ENCODE measurements at regions not wholly inside any gene's neighbourhood (a gene's known extent, or its start where the extent isn't known, plus 50 kb on each side); places are given as distances from the start of the nearest gene placed in this dataset.
"Not testable (repeated sequence)": the region's sequence is repeated elsewhere in the genome, so short reads cannot be mapped to it uniquely, and the experiment has no call there.

DNA sequence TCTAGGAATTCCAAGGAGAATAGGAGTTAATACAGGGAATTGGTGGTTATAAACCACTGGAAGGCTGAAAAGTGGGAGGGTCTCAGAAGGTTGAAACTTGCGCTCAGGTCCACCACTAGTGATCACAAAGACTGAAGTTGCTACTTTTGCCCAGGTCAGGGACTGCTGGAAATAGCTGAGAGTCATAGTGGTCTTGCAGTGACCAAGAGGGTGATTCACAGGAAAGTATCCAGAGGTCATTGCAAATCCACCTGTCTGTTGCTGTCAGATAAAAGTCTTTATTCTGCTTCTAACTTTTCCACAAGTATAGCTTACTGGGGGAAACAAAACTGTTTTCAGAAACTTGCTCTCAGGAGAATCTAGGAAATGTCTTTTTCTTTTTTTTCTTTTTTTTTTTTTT lies 211.5 kb upstream of the PRSS1 start:
- DNase-seq (ENCODE audit: low read depth in 2 of 2, low spot score in 1 of 2) = no peak

DNA sequence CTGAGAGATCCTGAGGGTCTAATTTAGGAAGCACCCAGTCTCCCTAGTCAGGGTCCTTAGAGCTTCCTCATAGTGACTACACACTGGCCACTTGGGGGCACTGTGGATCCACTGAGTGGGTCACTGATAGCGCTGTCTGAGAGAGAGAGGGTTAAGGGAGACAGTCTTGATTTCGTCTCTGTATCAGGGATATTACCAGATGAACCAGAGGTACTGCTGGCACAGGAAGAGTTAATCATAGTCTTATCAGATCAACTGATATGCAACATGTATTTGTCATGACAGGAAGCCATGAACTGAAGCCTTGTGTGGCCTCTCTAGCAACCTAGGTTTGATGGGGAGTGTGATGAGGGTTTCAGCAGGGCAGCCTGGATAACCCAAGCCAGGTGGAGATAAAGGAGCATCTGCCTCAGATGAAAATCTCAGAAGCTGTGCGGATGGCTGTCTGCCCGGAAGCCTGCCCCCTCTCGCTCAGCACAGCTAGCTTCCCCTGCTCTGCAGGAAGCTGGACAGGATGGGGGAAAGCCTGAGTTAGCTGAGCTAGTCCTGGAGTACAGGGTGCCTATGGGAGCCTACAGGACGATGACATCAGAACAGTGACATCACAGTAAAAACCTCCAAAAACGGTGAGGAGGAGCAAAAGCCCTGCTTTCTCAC lies 214.0 kb upstream of the PRSS1 start:
- DNase-seq (ENCODE audit: low read depth in 2 of 2, low spot score in 1 of 2) = peak; percentile 25 to 42

DNA sequence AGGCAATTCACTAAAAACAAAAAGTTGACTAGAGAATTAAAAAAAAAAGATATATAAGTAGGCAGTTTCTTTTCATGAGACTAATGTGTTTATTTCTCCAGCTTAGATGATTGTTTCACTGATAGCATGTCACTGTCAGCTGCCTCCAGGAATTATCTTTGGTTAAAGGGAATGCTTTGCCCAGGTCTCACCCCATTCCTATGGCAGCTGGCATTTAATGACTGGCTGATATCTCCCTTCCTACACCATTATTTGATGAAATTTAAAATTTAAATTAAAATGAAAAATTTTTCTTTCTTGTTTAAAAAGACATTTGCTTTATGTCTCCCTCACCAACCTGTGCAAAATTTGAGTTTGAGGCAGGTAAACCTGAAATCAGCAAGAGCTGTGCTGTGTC lies 214.5 kb upstream of the PRSS1 start:
- DNase-seq (ENCODE audit: low read depth in 2 of 2, low spot score in 1 of 2) = no peak

- DNase-seq (ENCODE audit: low read depth in 2 of 2, low spot score in 1 of 2) = no peak
Measured at GRCh38 chr7:142533920-142534319, 215.4 kb upstream of the PRSS1 start.

DNA sequence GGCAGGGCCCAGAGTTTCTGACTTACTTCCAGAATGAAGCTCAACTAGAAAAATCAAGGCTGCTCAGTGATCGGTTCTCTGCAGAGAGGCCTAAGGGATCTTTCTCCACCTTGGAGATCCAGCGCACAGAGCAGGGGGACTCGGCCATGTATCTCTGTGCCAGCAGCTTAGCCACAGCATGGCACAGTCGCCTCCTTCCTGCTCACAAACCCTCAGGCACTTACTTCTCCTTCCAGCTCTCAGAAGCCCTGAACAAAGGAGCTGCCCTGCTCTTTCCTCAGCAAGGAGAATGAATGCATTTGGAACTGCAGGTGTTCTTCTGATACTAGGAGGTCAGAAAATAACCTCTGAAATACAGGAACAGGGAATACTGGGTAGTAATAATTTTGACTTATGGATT lies 219.7 kb upstream of the PRSS1 start:
- no peak for DNase-seq (ENCODE audit: low read depth in 2 of 2, low spot score in 1 of 2)

DNA sequence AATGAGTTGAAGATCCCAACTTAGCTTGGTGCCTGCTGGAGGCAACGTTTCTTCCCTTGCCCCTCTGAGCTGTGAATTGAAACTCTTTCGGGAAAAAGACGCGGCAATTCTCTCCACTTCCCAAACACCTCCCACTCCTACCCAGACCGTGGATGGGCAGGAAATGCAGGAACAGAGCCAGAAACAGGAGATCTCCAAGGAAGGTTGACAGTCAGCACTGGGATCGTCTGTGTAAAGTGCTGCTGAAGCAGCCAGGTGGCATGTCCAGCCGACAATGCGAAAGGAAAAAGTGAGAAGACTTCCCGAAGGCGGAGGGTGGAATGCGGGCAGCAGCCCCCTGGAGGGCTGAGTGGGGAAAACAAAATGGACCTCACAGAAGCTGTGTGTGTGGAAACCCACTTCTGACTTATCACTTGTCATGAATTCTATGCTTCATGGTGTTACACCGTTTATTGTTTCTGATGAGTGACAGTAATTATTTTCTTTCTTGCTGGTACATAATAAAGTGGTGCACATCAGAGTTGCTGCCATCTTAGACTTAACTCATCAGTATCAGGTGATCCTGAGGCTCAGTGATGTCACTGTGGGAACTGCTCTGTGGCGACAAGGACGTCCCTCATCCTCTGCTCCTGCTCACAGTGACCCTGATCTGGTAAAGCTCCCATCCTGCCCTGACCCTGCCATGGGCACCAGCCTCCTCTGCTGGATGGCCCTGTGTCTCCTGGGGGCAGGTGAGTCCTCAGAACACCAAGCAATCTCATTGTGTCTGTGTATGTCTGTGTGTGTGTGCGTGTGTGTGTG lies 220.5 kb upstream of the PRSS1 start:
- DNase-seq (ENCODE audit: low read depth in 2 of 2, low spot score in 1 of 2) = no peak

- DNase-seq (ENCODE audit: low read depth in 2 of 2, low spot score in 1 of 2) = no peak
Measured at GRCh38 chr7:142523821-142524460, 225.3 kb upstream of the PRSS1 start.

GRCh38 chr7:142522735-142523134 lies 226.5 kb upstream of the PRSS1 start:
- no peak for DNase-seq (ENCODE audit: low read depth in 2 of 2, low spot score in 1 of 2)

DNA sequence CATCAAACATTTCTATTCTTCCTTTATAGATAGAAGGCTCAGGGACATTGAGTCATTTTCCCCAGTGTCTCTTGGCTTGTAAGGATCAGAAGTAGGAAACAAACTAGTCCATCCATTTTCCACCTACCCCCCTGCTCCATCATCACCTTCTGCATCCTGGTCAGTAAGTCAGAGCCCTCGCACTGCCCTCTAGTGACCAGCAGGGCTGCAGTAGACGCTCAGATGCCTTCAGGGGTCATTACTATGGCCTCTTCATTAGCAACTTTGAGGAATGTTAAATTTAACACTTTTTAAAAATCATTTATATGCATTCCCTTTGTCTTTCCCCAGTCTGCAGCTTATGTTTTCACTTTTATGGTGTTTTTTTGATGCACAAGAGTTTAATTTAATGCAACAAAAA lies 228.4 kb upstream of the PRSS1 start:
- not testable (repeated sequence) for DNase-seq (ENCODE audit: low read depth in 2 of 2, low spot score in 1 of 2)

DNA sequence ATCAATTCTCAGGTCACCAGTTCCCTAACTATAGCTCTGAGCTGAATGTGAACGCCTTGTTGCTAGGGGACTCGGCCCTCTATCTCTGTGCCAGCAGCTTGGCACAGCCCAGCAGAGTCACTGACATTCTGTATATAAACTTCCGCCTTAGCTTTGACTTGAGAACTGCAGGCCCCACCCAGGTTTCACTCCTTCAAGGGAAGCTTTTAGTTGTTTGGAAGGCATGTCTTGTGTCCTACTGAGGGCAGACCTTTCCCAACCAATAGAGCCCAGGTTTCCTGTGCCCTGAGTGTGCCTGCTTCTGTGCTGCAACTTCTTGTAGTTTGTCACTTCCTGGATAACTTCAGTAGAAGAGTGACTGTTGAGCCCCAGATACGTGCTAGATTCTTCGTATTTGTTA lies 228.8 kb upstream of the PRSS1 start:
- DNase-seq (ENCODE audit: low read depth in 2 of 2, low spot score in 1 of 2) = not testable (repeated sequence)

- DNase-seq (ENCODE audit: low read depth in 2 of 2, low spot score in 1 of 2) = no peak
Measured at GRCh38 chr7:142519079-142520078, 229.9 kb upstream of the PRSS1 start.

GRCh38 chr7:142516038-142516501 lies 233.2 kb upstream of the PRSS1 start:
- no peak for DNase-seq (ENCODE audit: low read depth in 2 of 2, low spot score in 1 of 2)

DNA sequence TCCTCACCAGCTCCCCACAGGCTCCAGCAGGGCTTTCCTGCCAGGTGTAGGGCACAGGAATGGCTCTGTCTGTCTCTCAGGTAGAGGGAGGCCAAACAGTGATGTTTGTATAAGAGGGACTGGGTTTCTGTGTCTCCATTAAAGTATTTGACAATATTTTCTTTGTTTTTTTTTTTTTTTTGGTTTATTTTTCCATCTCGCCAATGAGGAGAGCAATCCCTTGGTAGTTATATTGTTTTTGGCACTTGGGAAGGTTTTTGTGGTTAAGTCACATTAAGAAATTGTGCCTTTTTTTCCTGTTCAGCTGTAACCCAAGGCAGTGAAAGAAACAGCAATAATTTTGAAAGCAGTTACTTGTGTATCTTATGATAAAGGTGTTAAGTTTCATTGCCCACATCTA lies 234.6 kb upstream of the PRSS1 start:
- not testable (repeated sequence) for DNase-seq (ENCODE audit: low read depth in 2 of 2, low spot score in 1 of 2)

- no peak for DNase-seq (ENCODE audit: low read depth in 2 of 2, low spot score in 1 of 2)
Measured at GRCh38 chr7:142513178-142513955, 235.9 kb upstream of the PRSS1 start.

DNA sequence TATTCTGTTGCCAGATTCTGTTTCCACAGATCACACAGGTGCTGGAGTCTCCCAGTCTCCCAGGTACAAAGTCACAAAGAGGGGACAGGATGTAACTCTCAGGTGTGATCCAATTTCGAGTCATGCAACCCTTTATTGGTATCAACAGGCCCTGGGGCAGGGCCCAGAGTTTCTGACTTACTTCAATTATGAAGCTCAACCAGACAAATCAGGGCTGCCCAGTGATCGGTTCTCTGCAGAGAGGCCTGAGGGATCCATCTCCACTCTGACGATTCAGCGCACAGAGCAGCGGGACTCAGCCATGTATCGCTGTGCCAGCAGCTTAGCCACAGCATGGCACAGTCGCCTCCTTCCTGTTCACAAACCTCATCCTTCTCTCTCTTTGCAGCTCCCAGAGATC lies 237.5 kb upstream of the PRSS1 start:
- no peak for DNase-seq (ENCODE audit: low read depth in 2 of 2, low spot score in 1 of 2)

DNA sequence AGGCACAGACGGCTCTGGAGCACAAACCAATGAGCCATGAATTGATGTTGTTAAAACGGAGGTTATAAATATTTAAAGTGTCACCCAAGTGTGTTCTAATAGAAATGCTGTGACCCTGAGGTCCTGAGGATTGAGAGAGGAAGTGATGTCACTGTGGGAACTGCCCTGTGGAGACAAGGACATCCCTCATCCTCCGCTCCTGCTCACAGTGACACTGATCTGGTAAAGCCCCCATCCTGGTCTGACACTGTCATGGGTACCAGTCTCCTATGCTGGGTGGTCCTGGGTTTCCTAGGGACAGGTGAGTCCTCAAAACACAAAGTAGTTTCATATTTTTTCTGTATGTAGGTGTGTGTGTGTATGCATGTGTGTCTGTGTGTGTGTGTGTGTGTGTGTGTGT lies 237.9 kb upstream of the PRSS1 start:
- no peak for DNase-seq (ENCODE audit: low read depth in 2 of 2, low spot score in 1 of 2)

GRCh38 chr7:142509235-142509634 lies 240.0 kb upstream of the PRSS1 start:
- DNase-seq (ENCODE audit: low read depth in 2 of 2, low spot score in 1 of 2) = not testable (repeated sequence)

GRCh38 chr7:142508251-142508650 lies 241.0 kb upstream of the PRSS1 start:
- DNase-seq (ENCODE audit: low read depth in 2 of 2, low spot score in 1 of 2) = no peak

GRCh38 chr7:142507799-142508198 lies 241.5 kb upstream of the PRSS1 start:
- no peak for DNase-seq (ENCODE audit: low read depth in 2 of 2, low spot score in 1 of 2)

GRCh38 chr7:142507066-142507465 lies 242.2 kb upstream of the PRSS1 start:
- DNase-seq (ENCODE audit: low read depth in 2 of 2, low spot score in 1 of 2) = not testable (repeated sequence)
